ENCODE measurements at regions not wholly inside any gene's neighbourhood (a gene's known extent, or its start where the extent isn't known, plus 50 kb on each side); places are given as distances from the start of the nearest gene placed in this dataset.

DNA sequence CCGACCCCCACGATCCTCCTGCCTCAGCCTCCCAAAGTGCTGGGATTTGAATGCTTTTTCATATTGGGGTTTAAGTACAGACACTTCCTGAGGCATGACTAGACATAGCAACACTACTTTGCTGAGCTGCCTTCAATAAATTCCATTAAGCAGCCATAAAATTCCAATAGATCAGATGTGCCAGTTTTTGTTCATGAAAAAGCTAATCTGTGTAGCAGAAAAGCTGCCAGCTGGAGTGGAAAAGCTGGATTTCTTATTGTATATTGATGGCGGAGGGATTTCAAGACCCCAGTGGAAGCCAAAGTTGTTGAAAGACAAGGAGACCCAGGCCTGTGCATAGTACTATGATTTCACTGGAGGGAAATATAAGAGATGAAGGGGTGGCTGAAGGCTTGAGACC is 209.0 kb upstream of the NUDT4 start:
- no peak for DNase-seq (ENCODE audit: low read depth, low spot score)
- H3K27ac ChIP-seq = no peak overlapping the region

DNA sequence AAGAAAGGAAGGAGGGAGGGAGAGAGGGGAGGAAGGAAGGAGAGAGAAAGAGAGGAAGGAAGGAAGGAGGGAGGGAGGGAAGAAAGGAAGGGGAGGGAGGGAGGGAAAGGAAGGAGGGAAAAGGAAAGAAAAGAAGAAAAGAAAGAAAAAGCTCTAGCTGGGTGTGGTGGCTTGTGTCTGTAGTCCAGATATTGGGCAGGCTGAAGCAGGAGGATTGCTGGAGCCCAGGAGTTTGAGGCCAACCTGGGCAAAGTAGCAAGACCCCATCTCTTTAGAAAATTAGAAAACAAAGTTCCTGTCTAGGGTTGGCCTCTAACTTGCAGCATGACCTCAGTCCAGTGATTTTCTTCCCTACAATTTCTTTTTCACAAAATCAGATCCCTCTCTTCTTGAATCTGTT is 208.2 kb upstream of the NUDT4 start:
- no peak for DNase-seq (ENCODE audit: low read depth, low spot score)
- H3K27ac ChIP-seq = no peak overlapping the region

DNA sequence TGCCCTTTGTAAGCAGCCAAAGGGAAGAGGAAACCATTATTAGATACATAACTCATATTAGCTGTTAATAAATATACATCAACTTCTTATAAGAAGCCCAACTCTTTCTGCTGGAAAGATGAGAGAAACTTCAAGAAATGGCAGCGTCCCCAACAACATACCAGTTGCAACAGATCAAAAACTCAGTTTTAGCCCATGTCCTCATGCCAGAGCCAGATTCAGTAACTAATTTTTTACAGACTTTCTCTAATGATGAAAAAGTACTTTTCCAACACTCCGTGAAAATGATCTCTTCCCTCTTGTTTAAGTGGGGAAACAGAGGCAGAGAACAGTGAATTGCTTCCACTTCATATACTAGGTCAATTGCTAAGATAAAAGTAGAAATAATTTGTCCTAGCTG is 206.8 kb upstream of the NUDT4 start:
- no peak for DNase-seq (ENCODE audit: low read depth, low spot score)
- H3K27ac ChIP-seq = no peak overlapping the region

DNA sequence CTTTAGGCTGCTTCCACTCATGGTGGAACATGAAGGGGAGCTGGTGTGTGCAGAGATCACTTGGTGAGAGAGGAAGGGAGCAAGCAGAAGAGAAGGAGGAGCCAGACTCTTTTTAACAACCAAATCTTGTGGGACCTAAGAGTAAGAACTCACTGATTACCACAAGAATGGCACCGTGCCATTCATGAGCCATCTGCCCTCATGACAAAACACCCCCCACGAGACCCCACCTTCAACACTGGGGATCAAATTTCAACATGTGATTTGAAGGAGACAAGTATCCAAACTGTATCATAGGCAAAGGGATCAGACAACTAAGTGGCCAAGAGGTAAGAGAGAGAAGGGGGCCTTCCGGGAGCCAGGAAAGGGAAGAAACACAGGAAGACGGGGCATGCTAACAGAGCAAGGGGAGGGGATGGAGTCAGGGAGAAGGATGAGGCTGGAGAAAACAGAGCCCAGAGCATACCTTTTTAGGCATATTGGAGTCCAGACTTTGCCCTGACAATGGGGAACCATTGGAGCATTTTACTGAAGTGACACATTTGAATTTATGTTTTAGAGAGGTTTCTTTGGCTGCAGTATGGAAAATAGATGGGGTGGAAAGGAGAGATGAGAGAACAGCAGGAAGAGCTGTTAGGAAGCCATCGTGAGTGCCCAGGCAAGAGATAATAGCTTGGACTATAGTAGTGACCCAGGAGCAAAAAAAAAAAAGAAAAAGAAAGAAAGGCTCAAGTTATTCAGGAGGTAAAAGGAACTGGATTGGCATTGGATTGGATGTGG is 204.4 kb upstream of the NUDT4 start:
- no peak for DNase-seq (ENCODE audit: low read depth, low spot score)
- no peak overlapping the region for H3K27ac ChIP-seq

DNA sequence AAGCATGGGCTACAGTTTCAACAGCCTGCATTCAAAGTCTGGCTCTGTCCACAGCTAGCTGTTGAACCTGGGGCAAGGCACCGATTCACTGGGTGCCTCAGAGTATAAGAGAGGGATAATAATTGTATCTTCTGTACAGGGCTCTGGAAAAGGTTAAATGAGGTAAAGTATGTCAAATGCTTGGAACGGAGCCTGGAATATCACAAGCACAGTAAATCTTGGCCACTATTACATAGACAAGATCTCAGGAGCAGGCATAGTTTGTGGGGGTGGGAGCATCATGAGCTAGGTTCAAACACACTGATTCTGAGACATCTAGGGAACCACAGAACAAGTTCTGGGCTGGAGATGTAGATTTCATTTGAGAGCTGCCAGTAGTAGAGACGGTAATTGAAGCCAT is 203.7 kb upstream of the NUDT4 start:
- no peak for DNase-seq (ENCODE audit: low read depth, low spot score)
- H3K27ac ChIP-seq = no peak overlapping the region

DNA sequence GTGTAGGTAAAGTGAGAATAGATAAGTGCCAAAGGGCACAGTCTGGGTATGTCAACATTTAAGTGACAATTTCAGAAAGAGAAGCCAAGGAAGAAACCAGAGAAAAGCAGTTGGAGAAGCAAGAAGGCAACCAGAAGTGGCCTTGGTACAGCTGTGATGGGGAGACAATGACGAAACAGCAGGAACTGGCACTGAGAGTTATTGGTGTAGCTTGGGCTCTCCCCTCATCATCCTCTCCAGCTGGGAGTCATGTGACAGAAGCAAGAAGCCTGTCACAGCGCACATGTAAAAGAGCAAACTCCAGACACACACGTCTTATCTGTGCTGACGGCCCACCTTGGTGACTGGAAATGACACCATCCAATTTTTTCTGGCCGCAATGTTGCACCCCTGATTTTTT is 203.3 kb upstream of the NUDT4 start:
- DNase-seq (ENCODE audit: low read depth, low spot score) = no peak
- H3K27ac ChIP-seq = no peak overlapping the region

DNA sequence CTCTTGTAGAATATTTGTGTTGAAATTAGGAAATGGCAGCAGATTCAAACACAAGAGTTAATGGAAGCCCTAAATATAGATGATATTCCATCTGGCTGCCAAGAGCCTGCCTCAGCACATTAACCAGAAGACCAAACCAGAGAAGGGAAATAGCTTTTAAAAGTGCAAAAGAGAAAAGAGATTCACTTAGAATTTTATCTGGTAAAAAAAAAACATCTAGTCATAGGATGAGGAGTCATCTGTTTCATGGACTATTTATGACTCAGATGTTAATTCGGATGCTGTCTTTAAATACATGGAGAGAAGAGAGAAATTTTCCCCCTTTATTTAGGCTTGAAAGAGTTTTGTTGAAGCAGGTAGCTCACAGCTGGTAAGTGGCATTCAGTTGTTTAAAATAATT is 201.6 kb upstream of the NUDT4 start:
- no peak for DNase-seq (ENCODE audit: low read depth, low spot score)
- no peak overlapping the region for H3K27ac ChIP-seq

DNA sequence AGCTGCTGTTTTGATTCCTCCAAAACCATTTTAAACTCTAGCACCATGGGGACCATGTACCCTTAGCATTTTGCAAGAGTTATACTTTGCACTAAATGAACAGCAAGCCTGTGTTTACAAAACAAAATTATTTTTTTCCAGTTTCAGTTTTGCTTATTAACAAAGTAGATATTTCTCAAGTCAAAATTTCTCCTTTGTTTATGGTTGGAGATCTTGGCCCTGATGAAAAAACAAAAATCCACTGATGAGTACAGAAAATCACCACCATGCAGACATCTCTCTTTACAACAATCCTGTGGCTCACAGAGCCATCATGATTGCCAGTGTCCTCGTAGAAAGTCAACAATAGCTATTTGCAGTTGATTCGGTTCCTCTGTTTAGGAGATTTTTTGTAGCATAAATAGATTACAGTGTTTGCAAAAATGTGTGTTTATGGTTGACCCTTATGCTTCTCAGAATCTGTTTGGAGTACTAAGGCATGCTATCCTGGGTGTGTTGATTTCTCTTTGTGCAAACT is 201.1 kb upstream of the NUDT4 start:
- H3K27ac ChIP-seq = no peak overlapping the region
- no peak for DNase-seq (ENCODE audit: low read depth, low spot score)

DNA sequence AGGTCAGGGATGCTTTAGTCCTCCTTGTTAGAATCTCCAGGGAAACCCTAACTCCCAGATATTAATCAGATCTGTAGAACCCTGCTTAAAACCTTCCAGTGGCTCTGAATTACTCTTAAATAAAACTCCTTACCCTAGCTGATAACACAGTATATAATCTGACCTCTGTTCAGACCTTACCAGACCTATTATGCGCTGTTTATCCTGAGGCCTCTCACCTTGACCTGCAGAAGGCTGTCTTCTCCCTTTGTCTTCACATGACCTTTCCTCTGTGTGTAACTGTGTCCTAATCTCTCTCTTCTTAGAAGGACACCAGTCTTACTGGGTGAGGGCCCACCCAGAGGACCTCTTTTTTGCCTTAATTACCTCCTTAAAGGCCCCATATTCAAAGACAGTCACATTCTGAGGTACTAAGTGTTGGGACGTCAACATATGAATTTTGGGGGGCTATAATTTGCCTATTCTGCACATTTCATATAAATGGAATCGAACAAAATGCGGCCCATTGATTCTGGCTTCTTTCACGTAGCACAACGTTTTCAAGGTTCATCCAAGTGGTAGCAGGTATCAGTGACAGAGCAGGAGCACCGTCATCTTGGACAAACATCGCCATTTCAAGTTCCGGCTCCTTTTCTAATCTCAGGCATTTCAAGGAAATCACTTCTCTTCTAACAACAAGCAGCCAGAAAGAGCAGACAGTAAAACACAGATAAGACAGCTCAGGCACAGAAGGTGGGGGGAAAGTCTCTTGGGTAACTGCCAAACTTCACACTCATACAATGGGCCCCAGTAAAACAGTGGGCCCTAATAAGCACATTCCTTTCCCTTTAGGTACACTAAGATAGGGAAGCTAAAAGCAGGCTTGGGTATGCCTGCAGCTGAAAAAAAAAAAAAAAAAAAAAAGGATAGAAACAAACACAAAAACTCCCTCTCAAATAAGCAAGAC is 200.2 kb upstream of the NUDT4 start:
- no peak overlapping the region for H3K27ac ChIP-seq
- no peak for DNase-seq (ENCODE audit: low read depth, low spot score)

DNA sequence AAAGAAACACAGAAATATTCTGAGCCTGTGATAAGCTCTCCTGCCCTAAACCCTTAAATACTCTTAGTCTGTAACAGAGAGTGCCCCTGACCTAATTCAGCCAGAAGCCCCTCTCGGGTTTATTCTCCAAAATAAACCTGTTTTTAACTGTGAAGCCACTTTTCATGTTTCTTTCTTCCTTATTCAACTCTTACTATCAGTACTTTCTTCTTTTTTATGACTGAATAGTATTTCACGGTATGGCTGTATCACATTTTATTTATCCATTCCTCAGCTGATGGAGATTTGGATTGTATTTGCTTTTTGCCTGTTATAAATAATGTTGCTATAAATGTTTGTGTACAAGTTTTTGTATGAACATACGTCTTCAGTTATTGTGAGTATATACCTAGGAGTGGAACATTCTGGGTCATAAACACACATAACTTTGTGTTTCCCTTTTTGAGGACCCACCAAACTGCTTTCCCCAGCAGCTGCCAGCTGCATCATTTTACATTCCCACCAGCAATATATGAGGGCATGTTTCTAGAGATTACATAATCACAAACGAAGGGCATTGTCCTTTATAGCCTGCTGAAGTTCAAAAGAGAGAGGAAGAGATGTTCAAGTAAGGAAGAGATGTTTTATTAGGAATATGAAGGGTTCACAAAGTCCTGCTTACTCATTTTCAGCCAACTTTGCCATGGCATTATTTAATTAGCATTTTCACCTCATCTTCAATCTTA is 199.4 kb upstream of the NUDT4 start:
- no peak for DNase-seq (ENCODE audit: low read depth, low spot score)

DNA sequence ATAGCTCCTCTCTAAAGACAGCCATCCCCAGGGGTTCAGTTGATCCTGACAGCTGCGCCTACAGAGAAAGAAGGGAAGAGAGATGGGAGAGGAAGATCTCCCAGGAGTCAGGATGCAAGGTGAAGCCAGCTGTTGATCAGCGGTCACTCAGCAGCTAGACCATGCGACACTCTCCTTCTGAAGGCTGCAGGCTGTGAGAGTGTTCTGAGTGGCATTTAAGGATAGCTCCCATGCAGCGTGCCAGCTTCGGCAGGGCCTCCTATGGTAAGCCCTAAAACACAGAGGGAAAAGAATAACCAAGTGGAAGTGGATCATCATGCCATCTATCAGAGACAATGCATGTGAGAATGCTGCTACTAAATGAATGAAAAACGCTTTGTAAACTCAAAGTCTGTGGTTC is 197.9 kb upstream of the NUDT4 start:
- DNase-seq (ENCODE audit: low read depth, low spot score) = no peak
- H3K27ac ChIP-seq = no peak overlapping the region

More for the DNA sequence above, 199.4 kb upstream of the NUDT4 start:
- H3K27ac ChIP-seq = no peak overlapping the region

DNA sequence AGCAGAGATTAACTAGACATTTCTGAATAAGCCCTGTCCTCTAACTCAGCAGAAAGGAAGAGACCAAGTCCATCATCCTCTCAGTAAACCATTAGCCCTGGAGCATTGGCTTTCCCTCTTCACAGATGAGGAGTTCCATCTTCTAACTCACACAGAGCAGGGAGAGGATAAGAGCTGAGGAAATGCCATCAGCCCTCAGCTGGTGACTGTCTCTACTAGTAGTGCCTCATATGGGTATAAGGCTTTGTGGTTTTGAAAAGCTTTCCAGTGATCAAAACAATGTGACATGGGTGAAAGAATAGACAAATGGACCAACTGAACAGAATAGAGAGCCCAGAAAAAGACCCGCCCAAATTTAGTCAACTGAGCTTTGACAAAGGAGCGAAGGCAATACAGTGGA is 197.2 kb upstream of the NUDT4 start:
- DNase-seq (ENCODE audit: low read depth, low spot score) = no peak
- no peak overlapping the region for H3K27ac ChIP-seq

DNA sequence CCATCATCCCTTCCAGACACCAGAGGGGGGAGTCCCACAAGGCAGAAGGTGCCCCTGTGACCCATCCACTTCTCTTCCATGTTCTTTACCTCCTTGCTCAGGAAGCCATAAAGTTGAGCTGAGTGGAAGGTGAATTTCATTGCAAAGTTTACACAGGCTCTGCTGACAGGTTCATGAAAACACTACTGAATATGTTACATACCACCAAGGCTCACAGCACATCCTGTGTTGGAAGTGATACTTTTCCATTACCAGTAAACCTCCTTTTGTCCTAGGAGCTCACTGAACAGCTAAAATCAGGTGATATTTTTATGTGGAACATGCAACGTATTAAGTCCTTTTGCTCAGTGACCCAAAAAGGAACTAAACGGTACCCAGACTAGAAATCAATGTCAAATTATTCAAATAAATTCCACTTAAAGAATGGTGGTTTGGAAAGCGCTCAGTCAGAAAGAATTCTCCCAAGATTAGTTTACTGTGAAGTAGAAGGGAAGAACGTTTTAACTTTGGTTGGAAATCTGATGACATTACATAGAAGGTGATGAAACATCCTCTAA is 196.2 kb upstream of the NUDT4 start:
- no peak for DNase-seq (ENCODE audit: low read depth, low spot score)
- no peak overlapping the region for H3K27ac ChIP-seq

DNA sequence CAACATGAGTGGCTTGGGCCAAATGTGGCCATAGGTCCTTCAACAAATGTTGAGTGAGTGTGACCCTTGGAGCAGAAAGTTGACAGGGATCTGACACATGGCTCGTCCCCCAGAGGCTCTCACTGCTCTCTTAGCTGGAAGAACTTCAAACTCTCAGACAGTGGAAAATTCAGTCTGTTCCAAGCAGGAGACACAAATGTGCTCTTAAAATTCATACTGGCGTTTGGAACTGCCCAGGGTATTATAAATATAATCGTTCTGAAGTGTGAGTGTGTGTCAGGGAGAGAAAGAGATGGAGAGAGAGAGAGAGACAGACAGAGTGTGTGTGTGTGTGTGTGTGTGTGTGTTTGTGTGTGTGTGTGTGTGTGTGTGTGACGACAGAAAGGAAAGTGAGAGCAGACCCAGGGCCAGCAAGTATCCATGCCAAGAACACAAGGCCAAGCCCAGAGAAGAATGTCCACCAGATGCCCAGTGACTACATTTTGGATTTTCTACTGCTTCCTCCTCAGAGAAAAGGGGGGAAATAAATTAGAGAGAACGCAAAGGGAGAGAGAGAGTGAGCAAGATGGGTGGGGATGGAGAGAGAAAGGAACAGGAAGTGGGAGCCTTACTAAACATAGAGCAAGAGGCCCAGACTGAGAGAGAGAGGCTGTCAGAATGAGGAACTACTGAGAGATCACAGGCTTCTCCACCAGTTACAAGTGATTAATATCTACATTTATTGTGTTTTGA is 193.6 kb upstream of the NUDT4 start:
- DNase-seq (ENCODE audit: low read depth, low spot score) = no peak
- H3K27ac ChIP-seq = peak overlapping the region; percentile 11

DNA sequence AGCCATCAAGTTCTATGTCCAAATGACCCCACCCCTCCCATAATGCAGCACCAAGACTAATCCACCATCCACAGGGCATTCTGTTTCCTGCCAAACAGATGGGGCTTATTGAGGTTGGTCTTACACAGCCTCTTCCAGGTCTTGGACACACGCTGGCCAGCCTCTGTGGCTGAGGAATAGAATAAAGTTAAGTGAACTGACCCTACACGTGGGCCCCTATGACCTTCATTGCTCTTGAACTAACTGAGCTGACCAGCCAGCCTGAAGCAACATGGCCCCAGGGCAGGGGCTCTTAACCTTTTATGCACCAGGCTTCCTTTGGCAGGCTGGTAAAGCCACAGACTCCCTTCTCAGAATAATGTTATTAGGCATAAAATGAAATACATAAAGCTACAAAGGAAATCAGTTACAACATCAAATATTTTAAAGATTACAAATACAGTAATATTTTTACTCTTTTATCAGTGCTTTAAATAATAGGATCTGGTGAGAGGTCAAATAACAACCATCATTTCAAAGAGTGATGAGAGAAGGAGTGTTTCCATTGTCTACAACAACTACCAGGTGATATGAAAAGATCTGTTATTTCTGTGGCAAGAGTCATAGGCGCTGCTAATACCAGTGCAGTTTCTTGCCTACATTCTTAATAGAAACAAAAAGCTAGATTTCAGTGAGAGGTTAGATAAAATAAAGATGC is 192.9 kb upstream of the NUDT4 start:
- peak overlapping the region; percentile 11 for H3K27ac ChIP-seq
- no peak for DNase-seq (ENCODE audit: low read depth, low spot score)

DNA sequence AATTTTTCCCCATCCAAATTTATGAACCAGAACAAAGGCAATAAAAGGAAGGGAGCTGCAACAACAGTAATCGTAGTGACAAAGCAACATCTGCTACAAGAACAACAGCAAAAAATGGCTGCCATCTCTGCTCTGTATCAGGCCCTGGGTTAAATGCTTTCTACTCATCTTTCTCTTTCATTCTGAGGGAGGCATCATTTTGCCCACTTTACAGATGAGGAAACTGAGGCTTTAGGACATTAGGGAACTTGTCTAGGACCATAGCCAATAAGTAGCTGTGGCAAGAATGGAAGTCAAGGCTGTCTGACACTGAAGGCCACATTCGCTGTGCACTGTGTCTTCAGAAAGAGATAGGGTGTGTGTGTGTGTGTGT is 192.4 kb upstream of the NUDT4 start:
- H3K27ac ChIP-seq = no peak overlapping the region
- no peak for DNase-seq (ENCODE audit: low read depth, low spot score)

DNA sequence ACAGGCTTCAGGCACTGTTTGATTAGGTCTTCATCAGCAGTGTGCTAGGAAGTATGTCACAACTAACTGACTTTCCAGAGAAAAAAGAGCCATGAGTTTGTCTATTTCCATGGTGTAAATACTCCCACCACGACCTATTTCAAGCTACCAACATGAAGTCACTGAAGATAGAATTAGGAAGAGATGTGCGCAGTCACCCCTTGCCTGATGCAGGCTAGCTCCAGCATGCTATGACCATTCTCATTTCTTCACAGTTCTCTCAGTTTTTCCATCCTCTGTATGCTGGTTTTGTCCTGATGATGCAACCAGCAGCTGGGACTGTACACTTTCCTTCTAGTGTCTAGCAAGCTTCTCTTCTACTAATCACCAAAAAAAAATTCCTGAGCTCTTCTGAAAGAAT is 191.6 kb upstream of the NUDT4 start:
- H3K27ac ChIP-seq = no peak overlapping the region
- DNase-seq (ENCODE audit: low read depth, low spot score) = no peak

DNA sequence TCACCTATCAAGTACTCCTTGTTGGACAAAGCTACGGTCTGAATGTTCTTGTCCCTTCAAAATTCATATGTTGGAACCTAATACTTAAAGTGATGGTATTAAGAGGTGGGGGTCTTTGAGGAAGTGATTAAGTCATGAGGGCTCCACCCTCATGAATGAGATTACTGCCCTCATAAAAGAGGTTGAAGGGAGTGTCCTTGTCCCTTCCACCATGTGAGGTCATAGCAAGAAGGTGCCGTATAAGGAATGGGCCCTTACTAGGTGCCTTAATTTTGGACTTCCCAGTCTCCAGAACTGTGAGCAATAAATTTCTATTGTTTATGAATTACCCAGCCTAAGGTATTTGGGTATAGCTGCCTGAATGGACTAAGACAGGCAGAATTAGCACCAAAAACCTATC is 191.1 kb upstream of the NUDT4 start:
- no peak for DNase-seq (ENCODE audit: low read depth, low spot score)
- no peak overlapping the region for H3K27ac ChIP-seq

DNA sequence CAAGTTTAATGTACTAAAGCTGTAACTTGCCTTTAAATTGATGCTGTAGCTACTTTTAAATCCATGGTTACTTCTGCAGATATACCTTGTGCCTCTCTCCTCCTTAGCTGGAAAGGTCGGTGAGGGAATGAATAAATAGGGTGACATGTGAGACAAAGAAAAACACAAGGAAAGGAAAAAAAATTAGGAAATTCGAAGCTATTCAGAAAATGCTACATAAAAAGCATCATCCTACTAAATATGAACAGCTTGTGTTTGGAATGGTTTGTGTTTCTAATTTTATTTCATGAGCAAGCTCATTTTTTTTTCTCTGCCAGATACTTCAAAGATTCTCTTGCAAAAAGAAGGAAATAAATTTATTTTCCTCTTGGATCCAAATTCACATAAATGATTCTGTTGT is 186.3 kb upstream of the NUDT4 start:
- no peak overlapping the region for H3K27ac ChIP-seq

More for the DNA sequence above, 186.3 kb upstream of the NUDT4 start:
- DNase-seq (ENCODE audit: low read depth, low spot score) = no peak

Data from epithelial cell of prostate (primary cell).